ENCODE measurements at regions not wholly inside any gene's neighbourhood (a gene's known extent, or its start where the extent isn't known, plus 50 kb on each side); places are given as distances from the start of the nearest gene placed in this dataset.

DNA sequence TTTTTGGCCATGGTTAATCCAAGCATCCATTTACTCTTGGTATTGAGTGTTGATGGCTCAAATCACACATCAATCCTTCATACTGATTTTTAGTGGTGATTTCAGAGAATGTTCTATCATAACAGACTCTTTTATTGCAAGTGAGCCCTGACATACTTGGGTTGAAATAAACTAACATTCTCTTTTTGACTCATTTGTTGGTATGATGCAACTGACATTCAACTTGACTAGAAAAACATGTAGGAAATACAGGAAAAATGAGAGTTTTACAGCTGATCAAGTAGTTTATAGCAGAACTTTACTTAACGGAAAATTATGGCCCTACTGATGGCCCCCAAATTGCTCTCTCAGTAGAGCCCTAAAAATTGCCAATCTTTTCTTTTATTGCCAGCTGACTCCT is 173.9 kb upstream of the CD96 start:
- in situ Hi-C loops (cut with MboI; ENCODE audit: low sequenced_read_pairs, unreplicated experiment), result no loop called here
- TF ChIP-seq, protein P1, sequence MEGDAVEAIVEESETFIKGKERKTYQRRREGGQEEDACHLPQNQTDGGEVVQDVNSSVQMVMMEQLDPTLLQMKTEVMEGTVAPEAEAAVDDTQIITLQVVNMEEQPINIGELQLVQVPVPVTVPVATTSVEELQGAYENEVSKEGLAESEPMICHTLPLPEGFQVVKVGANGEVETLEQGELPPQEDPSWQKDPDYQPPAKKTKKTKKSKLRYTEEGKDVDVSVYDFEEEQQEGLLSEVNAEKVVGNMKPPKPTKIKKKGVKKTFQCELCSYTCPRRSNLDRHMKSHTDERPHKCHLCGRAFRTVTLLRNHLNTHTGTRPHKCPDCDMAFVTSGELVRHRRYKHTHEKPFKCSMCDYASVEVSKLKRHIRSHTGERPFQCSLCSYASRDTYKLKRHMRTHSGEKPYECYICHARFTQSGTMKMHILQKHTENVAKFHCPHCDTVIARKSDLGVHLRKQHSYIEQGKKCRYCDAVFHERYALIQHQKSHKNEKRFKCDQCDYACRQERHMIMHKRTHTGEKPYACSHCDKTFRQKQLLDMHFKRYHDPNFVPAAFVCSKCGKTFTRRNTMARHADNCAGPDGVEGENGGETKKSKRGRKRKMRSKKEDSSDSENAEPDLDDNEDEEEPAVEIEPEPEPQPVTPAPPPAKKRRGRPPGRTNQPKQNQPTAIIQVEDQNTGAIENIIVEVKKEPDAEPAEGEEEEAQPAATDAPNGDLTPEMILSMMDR (IDR thresholded peaks at IDR 0.05; ENCODE audit: borderline replicate concordance, control extremely low read depth, extremely low read depth, insufficient read depth, missing control alignments), result no peak
- DNase-seq (ENCODE audit: low spot score), result no peak

DNA sequence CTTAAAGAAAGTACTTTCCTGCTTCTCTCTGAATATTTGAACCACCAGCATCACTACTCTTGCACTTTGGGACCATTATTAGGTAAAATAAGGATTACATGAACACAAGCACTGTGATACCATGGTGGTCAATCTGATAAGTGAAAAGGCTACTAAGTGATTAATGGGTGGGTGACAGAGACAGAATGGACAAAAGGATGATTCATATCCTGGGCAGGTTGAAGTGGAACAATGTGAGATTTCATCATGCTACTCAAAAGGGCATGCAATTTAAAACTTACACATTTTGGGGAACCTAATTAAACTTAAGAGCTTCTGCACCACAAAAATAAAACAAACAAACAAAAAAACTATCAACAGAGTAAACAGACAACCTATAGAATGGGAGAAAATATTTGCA is 172.0 kb upstream of the CD96 start:
- in situ Hi-C loops (cut with MboI; ENCODE audit: low sequenced_read_pairs, unreplicated experiment), result no loop called here
- no peak for DNase-seq (ENCODE audit: low spot score)
- TF ChIP-seq, protein P1 (IDR thresholded peaks at IDR 0.05; ENCODE audit: borderline replicate concordance, control extremely low read depth, extremely low read depth, insufficient read depth, missing control alignments), result no peak

- TF ChIP-seq, protein P1 (IDR thresholded peaks at IDR 0.05; ENCODE audit: borderline replicate concordance, control extremely low read depth, extremely low read depth, insufficient read depth, missing control alignments), result no peak
- no peak for DNase-seq (ENCODE audit: low spot score)
- in situ Hi-C loops (cut with MboI; ENCODE audit: low sequenced_read_pairs, unreplicated experiment), result no loop called here
Observed at GRCh38 chr3:111373239-111373638, 168.8 kb upstream of the CD96 start.

DNA sequence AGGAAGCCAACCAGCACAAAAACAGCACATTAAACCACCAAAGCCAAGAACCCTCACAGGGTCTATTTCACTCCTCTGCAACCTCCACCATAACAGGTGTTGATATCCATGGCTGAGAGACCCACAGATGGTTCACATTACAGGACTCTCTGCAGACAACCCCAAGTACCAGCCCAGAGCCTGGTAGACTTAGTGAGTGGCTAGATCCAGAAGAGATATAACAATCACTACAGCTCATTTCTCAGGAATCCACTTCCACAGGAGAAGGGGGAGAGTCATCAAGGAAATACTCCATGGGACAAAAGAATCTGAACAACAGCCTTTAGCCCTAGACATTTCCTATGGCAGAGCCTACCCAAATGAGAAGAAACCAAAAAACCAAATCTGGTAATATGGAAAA is 168.1 kb upstream of the CD96 start:
- DNase-seq (ENCODE audit: low spot score), result no peak
- in situ Hi-C loops (cut with MboI; ENCODE audit: low sequenced_read_pairs, unreplicated experiment), result no loop called here
- TF ChIP-seq, protein P1 (IDR thresholded peaks at IDR 0.05; ENCODE audit: borderline replicate concordance, control extremely low read depth, extremely low read depth, insufficient read depth, missing control alignments), result no peak

GRCh38 chr3:111385971-111386495 is 156.0 kb upstream of the CD96 start:
- in situ Hi-C loops (cut with MboI; ENCODE audit: low sequenced_read_pairs, unreplicated experiment), result no loop called here
- DNase-seq (ENCODE audit: low spot score), result no peak
- TF ChIP-seq, protein P1 (IDR thresholded peaks at IDR 0.05; ENCODE audit: borderline replicate concordance, control extremely low read depth, extremely low read depth, insufficient read depth, missing control alignments), result no peak

DNA sequence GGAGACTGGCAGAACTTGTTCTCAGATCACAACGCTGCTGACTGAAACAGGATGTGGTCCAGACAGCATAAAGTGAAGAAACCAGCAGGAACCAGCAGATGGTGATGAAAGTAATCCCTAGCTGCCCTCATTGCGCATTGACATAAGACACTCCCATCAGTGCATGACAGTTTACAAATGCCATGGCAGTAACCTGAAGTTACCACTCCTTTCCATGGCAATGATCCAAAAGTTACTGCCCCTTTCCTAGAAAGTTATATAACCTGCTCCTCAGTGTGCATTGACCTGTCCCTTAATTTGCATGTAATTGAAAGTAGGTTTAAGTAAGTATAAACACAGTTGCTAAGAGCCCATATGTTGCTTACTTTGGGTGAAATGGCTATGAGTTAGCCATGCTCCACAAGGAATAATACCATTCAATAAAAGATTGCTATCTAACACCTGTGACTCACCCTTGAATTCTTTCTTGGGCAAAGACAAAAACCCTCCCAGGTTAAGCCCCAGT is 149.1 kb upstream of the CD96 start:
- in situ Hi-C loops (cut with MboI; ENCODE audit: low sequenced_read_pairs, unreplicated experiment), result no loop called here
- no peak for DNase-seq (ENCODE audit: low spot score)

More for the DNA sequence above, 149.1 kb upstream of the CD96 start:
- TF ChIP-seq, protein P1 (IDR thresholded peaks at IDR 0.05; ENCODE audit: borderline replicate concordance, control extremely low read depth, extremely low read depth, insufficient read depth, missing control alignments), result no peak

Data from GM13976 (cell line).